Lower leg skin (tissue), 4 donors: ENCODE measurements at regions not wholly inside any gene's neighbourhood (a gene's known extent, or its start where the extent isn't known, plus 50 kb on each side); places are given as distances from the start of the nearest gene placed in this dataset.

Source experiments
- DNase-seq, 2 donors: peaks; one replicate each; pipeline ENCODE4 v3.0.0-alpha.2; 2019; ENCODE audit warnings: low spot score in 2 of 2
- H3K4me3 ChIP-seq: fragments of 200-600 bp; sonication (generic); 2 replicates; pipeline ENCODE4 v1.5.1; 2017; ENCODE audit warnings: mild to moderate bottlenecking, low read depth; ENCODE audit not compliant: poor library complexity, severe bottlenecking
- CTCF ChIP-seq, 3 donors: fragments of 450-650 bp; IDR thresholded peaks; one replicate each; pipeline ENCODE4 v1.5.1; 2016; ENCODE audit warnings: antibody characterized with exemption in 3 of 3, mild to moderate bottlenecking in 3 of 3, moderate library complexity in 2 of 3
- POLR2A ChIP-seq, 2 donors: fragments of 450-650 bp; IDR thresholded peaks; one replicate each; pipeline ENCODE4 v1.6.1; 2016 to 2017; ENCODE audit warnings: antibody characterized with exemption in 2 of 2, mild to moderate bottlenecking in 1 of 2, moderate library complexity in 1 of 2
- WGBS, 2 donors: methylation state at CpG; one replicate each; pipeline ENCODE4 v1.1.5; 2018; 5-methylcytosine and 5-hydroxymethylcytosine counted together
- intact Hi-C: fragments of 100-400 bp; cut with DNase I; formaldehyde crosslinking; loops from one replicate; pipeline ENCODE4 v1.15.0; 2023; ENCODE audit warnings: low total_unique reads

GRCh38 chr3:14335774-14336748, 66.3 kb upstream of the SLC6A6 start:
- no peak overlapping the region for H3K4me3 ChIP-seq
- TF ChIP-seq POLR2A (IDR thresholded peaks at IDR 0.05) (no peak), CTCF (IDR thresholded peaks at IDR 0.05) (no peak)
- intact Hi-C loops = no loop called here
- no peak for DNase-seq
- 54 to 59% methylated on average over 10 of the region's 10 CpGs for WGBS, 2 donors

- intact Hi-C loops = no loop called here
- H3K4me3 ChIP-seq = no peak overlapping the region
- no peak for DNase-seq
- WGBS, 2 donors = 36 to 41% methylated on average over 17 of the region's 17 CpGs
- TF ChIP-seq POLR2A (IDR thresholded peaks at IDR 0.05) (no peak), CTCF (IDR thresholded peaks at IDR 0.05) (no peak)
Measured at GRCh38 chr3:14336749-14337598, 65.4 kb upstream of the SLC6A6 start.

GRCh38 chr3:14337828-14338227, 64.6 kb upstream of the SLC6A6 start:
- TF ChIP-seq CTCF (IDR thresholded peaks at IDR 0.05) (no peak), POLR2A (IDR thresholded peaks at IDR 0.05) (no peak)
- DNase-seq = no peak
- intact Hi-C loops = no loop called here
- no peak overlapping the region for H3K4me3 ChIP-seq
- 43 to 53% methylated on average over 6 of the region's 6 CpGs for WGBS, 2 donors

GRCh38 chr3:14338242-14338641, 64.2 kb upstream of the SLC6A6 start:
- intact Hi-C loops = no loop called here
- 75 to 81% methylated on average over 4 of the region's 4 CpGs for WGBS, 2 donors
- no peak overlapping the region for H3K4me3 ChIP-seq
- DNase-seq = no peak
- TF ChIP-seq POLR2A (IDR thresholded peaks at IDR 0.05) (no peak), CTCF (IDR thresholded peaks at IDR 0.05) (no peak)

- intact Hi-C loops = no loop called here
- no peak overlapping the region for H3K4me3 ChIP-seq
- TF ChIP-seq POLR2A (IDR thresholded peaks at IDR 0.05) (no peak), CTCF (IDR thresholded peaks at IDR 0.05) (no peak)
- 81 to 91% methylated on average over 7 of the region's 7 CpGs for WGBS, 2 donors
- DNase-seq = no peak
Measured at GRCh38 chr3:14338898-14339458, 63.4 kb upstream of the SLC6A6 start.
